IgD-negative memory B cell (primary cell): ENCODE measurements at regions not wholly inside any gene's neighbourhood (a gene's known extent, or its start where the extent isn't known, plus 50 kb on each side); places are given as distances from the start of the nearest gene placed in this dataset.
"Not testable (repeated sequence)": the region's sequence is repeated elsewhere in the genome, so short reads cannot be mapped to it uniquely, and the experiment has no call there.

Experiments used
- H3K27ac Mint-ChIP-seq, 3 donors: one replicate each; pipeline ENCODE4 v1.8.0; 2020 to 2022; ENCODE audit warnings: mild to moderate bottlenecking in 3 of 3, mixed read lengths in 3 of 3, moderate library complexity in 1 of 3
- H3K27me3 Mint-ChIP-seq: one replicate; pipeline ENCODE4 v1.8.0; 2021; ENCODE audit warnings: mixed read lengths
- H3K36me3 Mint-ChIP-seq: one replicate; pipeline ENCODE4 v1.8.0; 2020; ENCODE audit warnings: mild to moderate bottlenecking, mixed read lengths
- H3K4me1 Mint-ChIP-seq, 3 donors: one replicate each; pipeline ENCODE4 v1.8.0; 2020 to 2022; ENCODE audit warnings: mixed read lengths in 3 of 3, mild to moderate bottlenecking in 1 of 3
- H3K4me3 Mint-ChIP-seq, 4 donors: one replicate each; pipeline ENCODE4 v1.8.0; 2020 to 2022; ENCODE audit warnings: mild to moderate bottlenecking in 4 of 4, mixed read lengths in 4 of 4, moderate library complexity in 3 of 4
- H3K9me3 Mint-ChIP-seq, 3 donors: one replicate each; pipeline ENCODE4 v1.8.0; 2020 to 2021; ENCODE audit warnings: mixed read lengths in 3 of 3, mild to moderate bottlenecking in 1 of 3

GRCh38 chr2:76139303-76139702 is 428.6 kb upstream of the GCFC2 start:
- H3K27ac Mint-ChIP-seq, H3K4me1 Mint-ChIP-seq, H3K36me3 Mint-ChIP-seq, H3K4me3 Mint-ChIP-seq, H3K27me3 Mint-ChIP-seq: not testable (repeated sequence)
- peaks cover 5 to 22% (median 10%) of the 10 kb centered on the region in 3 donors for H3K9me3 Mint-ChIP-seq

GRCh38 chr2:76128622-76129021 is 417.9 kb upstream of the GCFC2 start:
- Mint-ChIP-seq H3K4me1 (peaks cover 0 to 3% (median 0%) of the 10 kb centered on the region in 3 donors), H3K27ac (no peak overlapping the region), H3K9me3 (peaks cover 0 to 2% (median 2%) of the 10 kb centered on the region in 3 donors), H3K27me3 (no peaks in the 10 kb centered on the region), H3K36me3 (no peaks in the 10 kb centered on the region), H3K4me3 (no peak overlapping the region)

GRCh38 chr2:76120176-76120575 is 409.5 kb upstream of the GCFC2 start:
- Mint-ChIP-seq H3K27me3 (no peaks in the 10 kb centered on the region), H3K9me3 (peaks cover 4 to 7% (median 5%) of the 10 kb centered on the region in 3 donors), H3K27ac (no peak overlapping the region), H3K36me3 (no peaks in the 10 kb centered on the region), H3K4me1 (no peaks in the 10 kb centered on the region), H3K4me3 (no peak overlapping the region)

GRCh38 chr2:76089683-76090082 is 379.0 kb upstream of the GCFC2 start:
- Mint-ChIP-seq H3K27ac (no peak overlapping the region), H3K9me3 (peaks cover 0 to 10% (median 0%) of the 10 kb centered on the region in 3 donors), H3K36me3 (no peaks in the 10 kb centered on the region), H3K4me1 (no peaks in the 10 kb centered on the region), H3K27me3 (no peaks in the 10 kb centered on the region), H3K4me3 (no peak overlapping the region)

DNA sequence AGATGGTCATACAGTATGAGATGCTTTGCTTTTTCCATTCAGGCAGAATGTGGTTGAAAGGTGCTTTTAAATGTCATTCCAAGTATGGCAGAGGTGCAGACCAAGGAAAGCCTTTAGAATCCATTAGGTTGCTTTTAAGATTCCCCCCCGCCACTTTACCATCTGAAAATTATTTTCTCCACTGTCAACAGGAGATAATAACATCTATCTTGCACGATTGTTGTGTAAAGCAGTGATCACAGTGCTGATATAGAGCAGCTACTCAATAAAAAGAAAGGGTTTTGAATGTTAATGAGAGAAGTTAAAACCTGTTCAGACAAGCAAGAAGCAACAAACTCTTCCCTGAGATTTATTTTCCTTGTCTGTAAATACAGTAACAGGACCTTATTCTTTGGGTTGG is 372.5 kb upstream of the GCFC2 start:
- H3K4me1 Mint-ChIP-seq, result no peaks in the 10 kb centered on the region
- peaks cover 0 to 4% (median 0%) of the 10 kb centered on the region in 3 donors for H3K9me3 Mint-ChIP-seq
- no peaks in the 10 kb centered on the region for H3K27me3 Mint-ChIP-seq
- no peak overlapping the region for H3K27ac Mint-ChIP-seq
- no peak overlapping the region for H3K4me3 Mint-ChIP-seq
- H3K36me3 Mint-ChIP-seq, result no peaks in the 10 kb centered on the region

DNA sequence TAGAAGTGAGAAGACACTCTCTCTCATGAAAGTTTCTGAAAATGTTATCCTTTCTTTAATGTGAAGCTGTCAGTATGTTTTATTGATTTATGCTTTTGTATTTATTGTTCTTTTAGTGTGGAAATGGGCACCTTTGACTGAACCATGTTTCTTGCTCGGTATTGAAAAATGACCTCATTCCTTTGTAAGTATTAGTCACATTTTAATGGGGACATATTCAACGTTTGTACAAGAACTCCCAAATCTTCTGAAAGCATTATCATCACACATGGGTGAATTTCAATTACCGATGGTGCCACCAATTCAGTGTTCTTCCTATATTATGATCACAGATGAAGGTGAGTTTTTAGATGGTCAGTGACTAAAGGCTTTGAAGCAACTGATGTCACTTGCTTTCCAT is 371.8 kb upstream of the GCFC2 start:
- no peaks in the 10 kb centered on the region for H3K4me1 Mint-ChIP-seq
- H3K9me3 Mint-ChIP-seq, result peaks cover 0 to 2% (median 0%) of the 10 kb centered on the region in 3 donors
- H3K27ac Mint-ChIP-seq, result no peak overlapping the region
- H3K36me3 Mint-ChIP-seq, result no peaks in the 10 kb centered on the region
- no peak overlapping the region for H3K4me3 Mint-ChIP-seq
- H3K27me3 Mint-ChIP-seq, result no peaks in the 10 kb centered on the region

- Mint-ChIP-seq H3K9me3 (peaks cover 0 to 2% (median 0%) of the 10 kb centered on the region in 3 donors), H3K27ac (no peak overlapping the region), H3K27me3 (no peaks in the 10 kb centered on the region), H3K4me3 (no peak overlapping the region), H3K36me3 (no peaks in the 10 kb centered on the region), H3K4me1 (no peaks in the 10 kb centered on the region)
Observed at GRCh38 chr2:76080154-76080553, 369.4 kb upstream of the GCFC2 start.

- H3K36me3 Mint-ChIP-seq, result no peaks in the 10 kb centered on the region
- no peaks in the 10 kb centered on the region for H3K4me1 Mint-ChIP-seq
- H3K9me3 Mint-ChIP-seq, result peaks cover 0 to 6% (median 2%) of the 10 kb centered on the region in 3 donors
- no peak overlapping the region for H3K27ac Mint-ChIP-seq
- no peak overlapping the region for H3K4me3 Mint-ChIP-seq
- no peaks in the 10 kb centered on the region for H3K27me3 Mint-ChIP-seq
Observed at GRCh38 chr2:76075126-76075525, 364.4 kb upstream of the GCFC2 start.

DNA sequence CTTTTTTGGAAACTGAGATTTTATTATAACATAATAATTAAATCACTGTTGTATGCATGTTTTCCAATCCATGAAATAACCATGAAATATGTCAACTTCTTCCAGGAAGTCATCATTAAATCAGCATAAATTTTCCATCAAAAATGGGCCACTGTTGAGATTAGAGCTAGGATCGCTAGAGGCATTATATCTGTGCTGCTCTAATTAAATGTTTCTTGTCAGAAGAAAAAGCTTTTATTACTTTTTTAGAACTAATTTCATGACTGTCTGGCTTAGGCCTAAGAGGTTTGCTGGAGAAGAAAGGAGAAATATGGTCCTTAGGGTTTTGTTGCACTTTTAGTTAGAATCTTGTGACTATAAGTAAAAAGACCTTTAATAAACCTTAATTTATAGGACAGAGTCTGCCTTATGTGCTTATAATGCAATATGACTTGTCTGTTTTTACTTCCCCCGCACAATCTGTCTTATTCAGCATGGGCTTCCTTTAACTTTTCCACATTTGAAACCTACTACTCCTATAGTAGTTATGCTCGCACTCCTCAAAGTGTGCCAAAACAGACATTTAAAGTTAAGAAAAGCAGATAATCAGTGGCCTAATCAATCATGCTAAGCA is 363.4 kb upstream of the GCFC2 start:
- H3K4me1 Mint-ChIP-seq, result no peaks in the 10 kb centered on the region
- H3K36me3 Mint-ChIP-seq, result no peaks in the 10 kb centered on the region
- H3K27me3 Mint-ChIP-seq, result no peaks in the 10 kb centered on the region

DNA sequence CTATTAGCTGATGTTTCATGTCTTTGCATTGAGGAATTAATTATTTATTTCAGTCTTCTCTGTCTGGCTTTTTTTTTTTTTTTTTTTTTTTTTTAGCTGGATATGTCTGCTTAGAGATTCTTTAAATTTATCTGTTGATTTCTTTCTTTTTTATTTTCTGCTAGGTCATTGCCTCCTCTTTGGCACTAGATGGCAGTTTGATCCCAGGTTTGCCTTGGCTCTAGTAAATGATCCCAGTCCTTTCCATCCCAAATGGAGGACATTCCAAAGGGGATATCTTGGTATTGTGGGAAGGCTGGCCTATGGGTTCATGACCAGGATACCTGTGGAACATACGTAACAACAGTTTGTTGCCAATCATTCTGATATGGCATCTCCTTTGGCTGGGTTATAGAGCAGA is 339.5 kb upstream of the GCFC2 start:
- Mint-ChIP-seq H3K36me3 (no peaks in the 10 kb centered on the region), H3K27ac (no peak overlapping the region), H3K4me1 (no peaks in the 10 kb centered on the region), H3K9me3 (peaks cover 2 to 22% (median 6%) of the 10 kb centered on the region in 3 donors), H3K4me3 (no peak overlapping the region), H3K27me3 (no peaks in the 10 kb centered on the region)

More for the DNA sequence above, 363.4 kb upstream of the GCFC2 start:
- Mint-ChIP-seq H3K27ac (no peak overlapping the region), H3K9me3 (peaks cover 0 to 6% (median 2%) of the 10 kb centered on the region in 3 donors), H3K4me3 (no peak overlapping the region)

DNA sequence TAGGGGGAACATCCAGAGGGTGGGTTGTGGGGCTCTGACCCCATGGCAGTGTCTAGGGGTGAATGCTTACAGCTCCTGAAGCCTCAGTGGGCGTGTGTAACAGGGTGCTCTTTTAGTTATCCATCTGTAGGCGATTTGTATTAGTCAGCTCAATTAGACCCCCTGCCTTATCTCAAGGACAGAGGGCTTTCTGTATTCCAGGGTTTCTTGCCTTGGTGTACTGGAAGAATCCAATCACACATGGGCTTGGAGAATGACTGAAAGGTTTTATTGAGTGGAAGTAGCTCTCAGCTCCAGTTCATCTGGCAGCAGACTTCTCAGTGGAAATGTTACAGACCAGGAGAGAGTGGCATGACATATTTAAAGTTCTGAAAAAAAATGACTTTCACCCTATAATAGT is 334.0 kb upstream of the GCFC2 start:
- peaks cover 0 to 24% (median 6%) of the 10 kb centered on the region in 3 donors for H3K9me3 Mint-ChIP-seq
- H3K4me3 Mint-ChIP-seq, result no peak overlapping the region
- H3K27me3 Mint-ChIP-seq, result no peaks in the 10 kb centered on the region
- no peaks in the 10 kb centered on the region for H3K4me1 Mint-ChIP-seq
- H3K27ac Mint-ChIP-seq, result no peak overlapping the region
- no peaks in the 10 kb centered on the region for H3K36me3 Mint-ChIP-seq

GRCh38 chr2:76039505-76039904 is 328.8 kb upstream of the GCFC2 start:
- Mint-ChIP-seq H3K9me3 (peaks cover 0 to 18% (median 0%) of the 10 kb centered on the region in 3 donors), H3K36me3 (no peaks in the 10 kb centered on the region), H3K4me1 (no peaks in the 10 kb centered on the region), H3K27ac (no peak overlapping the region), H3K27me3 (no peaks in the 10 kb centered on the region), H3K4me3 (no peak overlapping the region)

DNA sequence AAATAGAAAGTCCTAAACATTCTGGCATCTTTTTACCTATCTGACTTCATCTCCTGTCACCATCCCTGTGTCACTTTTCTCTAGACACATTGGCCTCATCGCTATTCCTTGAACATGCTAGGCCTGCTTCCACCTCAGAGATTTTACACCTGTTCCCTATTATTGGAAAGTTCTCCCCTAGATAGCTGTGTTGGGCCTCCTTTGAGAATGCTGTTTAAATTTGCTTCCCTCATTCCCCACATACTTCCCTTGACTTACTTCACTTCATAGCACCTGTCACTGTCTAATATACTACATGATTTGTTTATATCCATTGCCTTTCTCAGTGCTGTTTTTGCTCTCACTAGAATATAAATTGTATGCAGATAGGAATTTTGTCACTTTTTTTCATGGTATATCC is 317.0 kb upstream of the GCFC2 start:
- Mint-ChIP-seq H3K27ac (no peak overlapping the region), H3K36me3 (no peaks in the 10 kb centered on the region), H3K9me3 (peaks cover 4 to 21% (median 14%) of the 10 kb centered on the region in 3 donors), H3K4me3 (no peak overlapping the region), H3K4me1 (no peaks in the 10 kb centered on the region), H3K27me3 (no peaks in the 10 kb centered on the region)

GRCh38 chr2:76019128-76019527 is 308.4 kb upstream of the GCFC2 start:
- Mint-ChIP-seq H3K4me1 (no peaks in the 10 kb centered on the region), H3K4me3 (no peak overlapping the region), H3K9me3 (peaks cover 4% of the 10 kb centered on the region in 3 donors), H3K27me3 (no peaks in the 10 kb centered on the region), H3K36me3 (no peaks in the 10 kb centered on the region), H3K27ac (no peak overlapping the region)

- H3K27ac Mint-ChIP-seq, result no peak overlapping the region
- no peaks in the 10 kb centered on the region for H3K9me3 Mint-ChIP-seq
- H3K36me3 Mint-ChIP-seq, result no peaks in the 10 kb centered on the region
- H3K27me3 Mint-ChIP-seq, result no peaks in the 10 kb centered on the region
- H3K4me1 Mint-ChIP-seq, result no peaks in the 10 kb centered on the region
- no peak overlapping the region for H3K4me3 Mint-ChIP-seq
Observed at GRCh38 chr2:76009484-76009883, 298.8 kb upstream of the GCFC2 start.

DNA sequence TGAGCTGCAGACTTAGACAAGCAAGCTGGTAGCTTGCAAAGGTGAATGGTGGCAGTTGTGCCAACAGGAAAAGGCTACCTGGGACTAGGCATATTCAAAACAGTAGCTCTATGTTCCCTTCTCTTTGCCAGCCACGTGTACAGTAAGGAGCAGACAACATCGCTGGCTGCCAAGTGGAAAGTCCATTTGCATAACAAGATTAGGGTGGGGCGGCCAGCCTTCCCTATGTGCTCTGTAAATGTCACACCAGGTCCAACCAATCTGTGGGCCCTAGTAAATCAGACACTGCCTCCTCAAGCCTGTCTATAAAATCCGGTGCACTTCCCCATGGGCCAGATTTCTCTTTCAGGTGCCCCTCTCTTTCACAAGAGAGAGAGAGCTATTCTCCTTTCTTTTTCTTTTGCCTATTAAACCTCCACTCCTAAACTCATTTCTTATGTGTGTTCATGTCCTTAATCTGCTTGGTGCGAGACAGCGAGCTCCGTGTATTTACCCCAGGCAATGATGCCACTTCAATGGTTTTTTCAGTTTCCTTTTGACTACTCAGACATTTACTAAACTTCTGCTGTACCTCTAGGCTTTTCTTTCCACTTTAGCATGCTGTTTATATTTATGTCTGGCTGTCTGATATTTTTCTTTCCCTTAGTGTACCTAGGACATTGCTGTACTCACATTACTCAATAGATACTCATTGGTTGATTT is 297.4 kb upstream of the GCFC2 start:
- no peaks in the 10 kb centered on the region for H3K36me3 Mint-ChIP-seq
- no peaks in the 10 kb centered on the region for H3K27me3 Mint-ChIP-seq
- no peaks in the 10 kb centered on the region for H3K4me1 Mint-ChIP-seq
- no peaks in the 10 kb centered on the region for H3K9me3 Mint-ChIP-seq
- no peak overlapping the region for H3K27ac Mint-ChIP-seq
- H3K4me3 Mint-ChIP-seq, result no peak overlapping the region
